ENCODE measurements at regions not wholly inside any gene's neighbourhood (a gene's known extent, or its start where the extent isn't known, plus 50 kb on each side); places are given as distances from the start of the nearest gene placed in this dataset.

- no peak for TF ChIP-seq CTCF (IDR thresholded peaks at IDR 0.05)
- no peak for TF ChIP-seq POLR2A (IDR thresholded peaks at IDR 0.05)
- TF ChIP-seq EP300 (IDR thresholded peaks at IDR 0.05) = no peak
Observed at GRCh38 chr14:73776194-73776537, 62.0 kb upstream of the PNMA1 start.

Measured in upper lobe of left lung (tissue), 4 donors.